CD4-positive, alpha-beta memory T cell (primary cell): ENCODE measurements at regions not wholly inside any gene's neighbourhood (a gene's known extent, or its start where the extent isn't known, plus 50 kb on each side); places are given as distances from the start of the nearest gene placed in this dataset.

Source experiments
- CTCF ChIA-PET: fragments of 350-600 bp; sonication (Branson Sonifier 250); formaldehyde crosslinking; loops from one replicate; lab custom pipeline; 2021; ENCODE audit warnings: inconsistent platforms; ENCODE audit not compliant: partially characterized antibody; lab: Charles Lee
- POLR2A ChIA-PET: fragments of 350-600 bp; sonication (Branson Sonifier 250); formaldehyde crosslinking; loops from one replicate; lab custom pipeline; 2021; ENCODE audit not compliant: partially characterized antibody; lab: Charles Lee
- DNase-seq, 5 donors: peaks; one replicate each; pipeline versions ENCODE4 v3.0.0 to v3.0.0-alpha.2; 2020 to 2022; ENCODE audit warnings: mixed read lengths in 1 of 5
- H3K27ac ChIP-seq: one replicate; pipeline ENCODE4 v1.7.0; 2013; ENCODE audit warnings: low read depth, low read length
- H3K27me3 ChIP-seq: 2 replicates; pipeline ENCODE4 v1.7.0; 2013; ENCODE audit warnings: mild to moderate bottlenecking, low read length, moderate library complexity; ENCODE audit not compliant: insufficient read depth
- H3K36me3 ChIP-seq: 2 replicates; pipeline ENCODE4 v1.7.0; 2013; ENCODE audit warnings: mild to moderate bottlenecking, low read length, moderate library complexity; ENCODE audit not compliant: insufficient read depth
- H3K4me1 ChIP-seq: 2 replicates; pipeline ENCODE4 v1.7.0; 2013; ENCODE audit warnings: mild to moderate bottlenecking, low read length, moderate library complexity; ENCODE audit not compliant: insufficient read depth
- H3K4me3 ChIP-seq, 2 donors: one replicate each; pipeline ENCODE4 v1.7.0; 2013; ENCODE audit warnings: low read length in 2 of 2, mild to moderate bottlenecking in 1 of 2
- H3K9me3 ChIP-seq, 2 donors: one replicate each; pipeline ENCODE4 v1.7.0; 2013; ENCODE audit warnings: low read length in 2 of 2, control low read depth in 1 of 2; ENCODE audit not compliant: control insufficient read depth in 1 of 2
- H3K27ac Mint-ChIP-seq, 7 donors: one replicate each; pipeline ENCODE4 v1.8.0; 2020 to 2021; ENCODE audit warnings: mixed read lengths in 7 of 7, mild to moderate bottlenecking in 6 of 7, inconsistent platforms in 3 of 7, moderate library complexity in 3 of 7
- H3K27me3 Mint-ChIP-seq, 2 donors: one replicate each; pipeline ENCODE4 v1.8.0; 2020 to 2021; ENCODE audit warnings: mixed read lengths in 2 of 2
- H3K36me3 Mint-ChIP-seq, 2 donors: one replicate each; pipeline ENCODE4 v1.8.0; 2020 to 2021; ENCODE audit warnings: mixed read lengths in 2 of 2, inconsistent platforms in 1 of 2, mild to moderate bottlenecking in 1 of 2
- H3K4me1 Mint-ChIP-seq, 4 donors: one replicate each; pipeline ENCODE4 v1.8.0; 2020 to 2021; ENCODE audit warnings: mixed read lengths in 4 of 4, mild to moderate bottlenecking in 1 of 4
- H3K4me3 Mint-ChIP-seq, 8 donors: one replicate each; pipeline ENCODE4 v1.8.0; 2020 to 2021; ENCODE audit warnings: mixed read lengths in 8 of 8, mild to moderate bottlenecking in 7 of 8, moderate library complexity in 6 of 8, inconsistent platforms in 3 of 8
- H3K9me3 Mint-ChIP-seq, 8 donors: one replicate each; pipeline ENCODE4 v1.8.0; 2020 to 2021; ENCODE audit warnings: mixed read lengths in 8 of 8, mild to moderate bottlenecking in 5 of 8, inconsistent platforms in 3 of 8, moderate library complexity in 1 of 8
- intact Hi-C: fragments of 100-400 bp; cut with micrococcal nuclease; formaldehyde crosslinking; loops from one replicate; pipeline ENCODE4 v1.15.1; 2023

DNA sequence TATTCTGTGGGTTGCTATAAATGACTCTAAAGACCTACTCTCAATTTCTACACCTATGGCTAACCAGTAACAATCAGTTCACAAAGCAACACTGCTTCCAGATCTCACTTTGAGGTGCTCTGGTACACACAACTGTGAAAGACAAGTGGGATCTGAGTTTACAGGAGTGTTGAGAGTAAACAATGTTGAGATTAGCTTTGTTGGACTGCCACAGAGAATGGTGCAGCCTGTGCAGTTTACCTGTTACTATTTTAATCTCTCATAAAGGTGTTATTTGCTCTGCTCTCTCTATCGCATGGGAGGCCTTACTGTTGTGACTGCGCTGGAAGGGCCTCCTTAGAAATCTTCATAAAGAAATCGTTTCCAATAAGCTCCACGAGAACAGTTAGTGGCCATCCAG lies 112.0 kb downstream of the SOX2 start:
- ChIA-PET POLR2A (no interaction called here), CTCF (no interaction called here)
- H3K27me3 Mint-ChIP-seq: no peaks in the 10 kb centered on the region
- H3K36me3 Mint-ChIP-seq: no peaks in the 10 kb centered on the region
- H3K27ac ChIP-seq: no peak overlapping the region
- H3K9me3 Mint-ChIP-seq: peaks cover 0 to 9% (median 4%) of the 10 kb centered on the region in 8 donors
- intact Hi-C loops: no loop called here
- no peak overlapping the region for H3K4me3 Mint-ChIP-seq
- H3K4me3 ChIP-seq: no peak overlapping the region
- no peak for DNase-seq
- no peaks in the 10 kb centered on the region for H3K4me1 ChIP-seq
- H3K27me3 ChIP-seq: no peaks in the 10 kb centered on the region
- H3K4me1 Mint-ChIP-seq: no peaks in the 10 kb centered on the region
- no peaks in the 10 kb centered on the region for H3K36me3 ChIP-seq
- H3K27ac Mint-ChIP-seq: no peak overlapping the region
- no peaks in the 10 kb centered on the region for H3K9me3 ChIP-seq

DNA sequence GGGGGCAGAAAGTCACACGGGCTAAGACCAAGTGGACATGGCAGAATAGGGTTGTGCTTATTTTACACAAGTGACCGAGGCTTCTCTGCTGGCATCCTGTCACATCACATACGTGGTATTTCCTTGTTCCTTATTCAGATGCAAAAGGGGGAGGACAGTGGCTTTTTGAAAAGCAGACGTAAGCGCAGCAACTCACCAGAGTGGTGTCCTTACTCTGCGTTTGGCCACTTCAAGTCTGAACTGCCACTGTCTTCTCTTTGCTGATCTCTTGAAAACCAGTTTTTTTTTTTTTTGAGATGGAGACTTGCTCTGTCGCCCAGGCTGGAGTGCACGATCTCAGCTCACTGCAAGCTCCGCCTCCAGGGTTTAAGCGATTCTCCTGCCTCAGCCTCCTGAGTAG lies 113.2 kb downstream of the SOX2 start:
- Mint-ChIP-seq H3K9me3 (peaks cover 0 to 9% (median 4%) of the 10 kb centered on the region in 8 donors), H3K27ac (no peak overlapping the region), H3K4me3 (no peak overlapping the region), H3K4me1 (no peaks in the 10 kb centered on the region), H3K36me3 (no peaks in the 10 kb centered on the region), H3K27me3 (no peaks in the 10 kb centered on the region)
- H3K27me3 ChIP-seq: no peaks in the 10 kb centered on the region
- no peaks in the 10 kb centered on the region for H3K9me3 ChIP-seq
- no peak overlapping the region for H3K27ac ChIP-seq
- H3K4me1 ChIP-seq: no peaks in the 10 kb centered on the region
- DNase-seq: no peak
- H3K36me3 ChIP-seq: no peaks in the 10 kb centered on the region
- POLR2A ChIA-PET: no interaction called here
- CTCF ChIA-PET: no interaction called here
- H3K4me3 ChIP-seq: no peak overlapping the region
- intact Hi-C loops: no loop called here

GRCh38 chr3:181839039-181839915 lies 127.6 kb downstream of the SOX2 start:
- H3K27me3 Mint-ChIP-seq: peaks cover 0 to 4% of the 10 kb centered on the region in 2 donors
- ChIA-PET POLR2A (no interaction called here), CTCF (no interaction called here)
- intact Hi-C loops: no loop called here
- no peak overlapping the region for H3K4me3 Mint-ChIP-seq
- Histone ChIP-seq H3K27me3 (no peaks in the 10 kb centered on the region), H3K4me3 (no peak overlapping the region), H3K4me1 (no peaks in the 10 kb centered on the region), H3K9me3 (no peaks in the 10 kb centered on the region), H3K36me3 (no peaks in the 10 kb centered on the region), H3K27ac (no peak overlapping the region)
- H3K4me1 Mint-ChIP-seq: no peaks in the 10 kb centered on the region
- DNase-seq: no peak
- H3K9me3 Mint-ChIP-seq: peaks cover 0 to 4% (median 0%) of the 10 kb centered on the region in 8 donors
- H3K27ac Mint-ChIP-seq: no peak overlapping the region
- no peaks in the 10 kb centered on the region for H3K36me3 Mint-ChIP-seq

GRCh38 chr3:181839916-181840297 lies 128.2 kb downstream of the SOX2 start:
- peaks cover 0 to 4% (median 0%) of the 10 kb centered on the region in 8 donors for H3K9me3 Mint-ChIP-seq
- Histone ChIP-seq H3K9me3 (no peaks in the 10 kb centered on the region), H3K4me3 (no peak overlapping the region), H3K4me1 (no peaks in the 10 kb centered on the region), H3K36me3 (no peaks in the 10 kb centered on the region), H3K27me3 (no peaks in the 10 kb centered on the region), H3K27ac (no peak overlapping the region)
- ChIA-PET CTCF (no interaction called here), POLR2A (no interaction called here)
- H3K36me3 Mint-ChIP-seq: no peaks in the 10 kb centered on the region
- intact Hi-C loops: no loop called here
- H3K4me3 Mint-ChIP-seq: no peak overlapping the region
- peaks cover 0 to 4% of the 10 kb centered on the region in 2 donors for H3K27me3 Mint-ChIP-seq
- no peak for DNase-seq
- no peak overlapping the region for H3K27ac Mint-ChIP-seq
- no peaks in the 10 kb centered on the region for H3K4me1 Mint-ChIP-seq

DNA sequence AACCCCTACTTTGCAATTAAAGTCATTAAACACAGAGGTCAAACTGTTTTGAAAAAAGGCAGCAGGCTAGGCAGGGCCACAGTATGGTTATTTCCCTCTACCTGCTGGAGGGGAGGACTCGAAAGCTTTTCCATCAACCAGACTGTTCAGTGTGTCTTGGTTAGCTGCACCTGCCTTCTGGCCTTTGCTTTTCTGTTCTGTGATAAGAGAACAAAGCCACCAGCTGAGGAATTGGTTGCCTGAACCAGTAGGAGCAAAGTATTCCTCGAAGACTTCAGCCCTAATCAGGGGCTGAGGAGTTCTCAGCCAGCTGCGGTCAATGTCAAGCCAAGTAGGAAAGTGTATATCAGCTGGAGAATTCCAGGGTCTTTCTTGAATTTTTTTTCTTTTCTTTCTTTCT lies 132.5 kb downstream of the SOX2 start:
- Histone ChIP-seq H3K27ac (no peak overlapping the region), H3K4me1 (no peaks in the 10 kb centered on the region), H3K4me3 (no peak overlapping the region), H3K27me3 (no peaks in the 10 kb centered on the region), H3K9me3 (no peaks in the 10 kb centered on the region), H3K36me3 (no peaks in the 10 kb centered on the region)
- peaks cover 0 to 4% (median 0%) of the 10 kb centered on the region in 8 donors for H3K9me3 Mint-ChIP-seq
- H3K4me3 Mint-ChIP-seq: no peak overlapping the region
- POLR2A ChIA-PET: no interaction called here
- no peaks in the 10 kb centered on the region for H3K36me3 Mint-ChIP-seq
- no peak overlapping the region for H3K27ac Mint-ChIP-seq
- intact Hi-C loops: no loop called here
- no peaks in the 10 kb centered on the region for H3K4me1 Mint-ChIP-seq
- H3K27me3 Mint-ChIP-seq: peaks cover 0 to 2% of the 10 kb centered on the region in 2 donors
- CTCF ChIA-PET: no interaction called here
- no peak for DNase-seq

GRCh38 chr3:181847276-181847675 lies 135.6 kb downstream of the SOX2 start:
- ChIA-PET POLR2A (no interaction called here), CTCF (no interaction called here)
- H3K9me3 ChIP-seq: no peaks in the 10 kb centered on the region
- peaks cover 0 to 4% (median 0%) of the 10 kb centered on the region in 8 donors for H3K9me3 Mint-ChIP-seq
- intact Hi-C loops: no loop called here
- DNase-seq: no peak
- no peaks in the 10 kb centered on the region for H3K4me1 Mint-ChIP-seq
- no peaks in the 10 kb centered on the region for H3K27me3 ChIP-seq
- no peak overlapping the region for H3K27ac ChIP-seq
- no peak overlapping the region for H3K27ac Mint-ChIP-seq
- H3K27me3 Mint-ChIP-seq: peaks cover 0 to 2% of the 10 kb centered on the region in 2 donors
- H3K36me3 ChIP-seq: no peaks in the 10 kb centered on the region
- H3K4me3 ChIP-seq: no peak overlapping the region
- no peak overlapping the region for H3K4me3 Mint-ChIP-seq
- no peaks in the 10 kb centered on the region for H3K36me3 Mint-ChIP-seq
- no peaks in the 10 kb centered on the region for H3K4me1 ChIP-seq

GRCh38 chr3:181851063-181851462 lies 139.3 kb downstream of the SOX2 start:
- no peak overlapping the region for H3K4me3 Mint-ChIP-seq
- no peaks in the 10 kb centered on the region for H3K27me3 ChIP-seq
- H3K9me3 Mint-ChIP-seq: no peaks in the 10 kb centered on the region
- POLR2A ChIA-PET: no interaction called here
- H3K4me3 ChIP-seq: no peak overlapping the region
- H3K27ac Mint-ChIP-seq: no peak overlapping the region
- no peaks in the 10 kb centered on the region for H3K4me1 Mint-ChIP-seq
- intact Hi-C loops: no loop called here
- no peaks in the 10 kb centered on the region for H3K36me3 Mint-ChIP-seq
- CTCF ChIA-PET: no interaction called here
- H3K27ac ChIP-seq: no peak overlapping the region
- no peaks in the 10 kb centered on the region for H3K36me3 ChIP-seq
- H3K9me3 ChIP-seq: no peaks in the 10 kb centered on the region
- no peaks in the 10 kb centered on the region for H3K27me3 Mint-ChIP-seq
- H3K4me1 ChIP-seq: no peaks in the 10 kb centered on the region
- no peak for DNase-seq
